Ovary (tissue), 3 donors: ENCODE measurements at regions not wholly inside any gene's neighbourhood (a gene's known extent, or its start where the extent isn't known, plus 50 kb on each side); places are given as distances from the start of the nearest gene placed in this dataset.

Experiments used
- EP300 ChIP-seq: sonication (generic); formaldehyde crosslinking; IDR thresholded peaks from one replicate; pipeline ENCODE4 v1.6.1; 2017; ENCODE audit warnings: antibody characterized with exemption
- POLR2A ChIP-seq: fragments of 450-650 bp; IDR thresholded peaks from one replicate; pipeline ENCODE4 v1.6.1; 2017; ENCODE audit warnings: antibody characterized with exemption, mild to moderate bottlenecking, moderate library complexity
- TF ChIP-seq, protein P1 (sequence below), 3 donors: fragments of 450-650 bp in 2 of 3; fragments of 200-600 bp in 1 of 3; IDR thresholded peaks; one replicate each; pipeline versions ENCODE4 v1.5.1 to v1.8.0; 2016 to 2022; ENCODE audit warnings: antibody characterized with exemption in 3 of 3, mild to moderate bottlenecking in 1 of 3
- donor health status: DM: no; HTN: no; CAD: no.

DNA sequence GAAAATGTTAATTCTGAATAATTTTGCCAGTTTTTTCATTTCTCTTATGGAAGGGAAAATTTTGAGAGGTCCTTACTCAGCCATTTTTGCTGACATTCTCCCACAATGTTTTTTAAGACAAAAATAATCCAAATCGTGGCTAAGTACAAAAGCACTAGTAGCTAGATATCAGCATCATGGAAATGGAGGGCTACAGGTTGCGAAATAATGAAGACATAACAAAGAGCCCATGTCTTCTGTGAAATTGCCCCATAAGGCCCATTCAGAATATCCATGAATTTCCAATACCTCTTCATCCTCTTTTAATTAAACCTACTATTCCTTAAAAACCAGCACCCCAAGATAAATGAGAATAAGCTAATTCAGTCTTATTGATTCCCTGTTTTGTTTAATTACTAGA lies 107.4 kb downstream of the HNRNPD start:
- TF ChIP-seq EP300 (no peak), POLR2A (no peak)
- TF ChIP-seq, protein P1, sequence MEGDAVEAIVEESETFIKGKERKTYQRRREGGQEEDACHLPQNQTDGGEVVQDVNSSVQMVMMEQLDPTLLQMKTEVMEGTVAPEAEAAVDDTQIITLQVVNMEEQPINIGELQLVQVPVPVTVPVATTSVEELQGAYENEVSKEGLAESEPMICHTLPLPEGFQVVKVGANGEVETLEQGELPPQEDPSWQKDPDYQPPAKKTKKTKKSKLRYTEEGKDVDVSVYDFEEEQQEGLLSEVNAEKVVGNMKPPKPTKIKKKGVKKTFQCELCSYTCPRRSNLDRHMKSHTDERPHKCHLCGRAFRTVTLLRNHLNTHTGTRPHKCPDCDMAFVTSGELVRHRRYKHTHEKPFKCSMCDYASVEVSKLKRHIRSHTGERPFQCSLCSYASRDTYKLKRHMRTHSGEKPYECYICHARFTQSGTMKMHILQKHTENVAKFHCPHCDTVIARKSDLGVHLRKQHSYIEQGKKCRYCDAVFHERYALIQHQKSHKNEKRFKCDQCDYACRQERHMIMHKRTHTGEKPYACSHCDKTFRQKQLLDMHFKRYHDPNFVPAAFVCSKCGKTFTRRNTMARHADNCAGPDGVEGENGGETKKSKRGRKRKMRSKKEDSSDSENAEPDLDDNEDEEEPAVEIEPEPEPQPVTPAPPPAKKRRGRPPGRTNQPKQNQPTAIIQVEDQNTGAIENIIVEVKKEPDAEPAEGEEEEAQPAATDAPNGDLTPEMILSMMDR (IDR thresholded peaks at IDR 0.05), result no peak
